Hematopoietic multipotent progenitor cell treated with erythropoietin and hydrocortisone succinate and interleukin-3 and kit ligand, for 4 days (in vitro differentiated cells): ENCODE measurements at regions not wholly inside any gene's neighbourhood (a gene's known extent, or its start where the extent isn't known, plus 50 kb on each side); places are given as distances from the start of the nearest gene placed in this dataset.

Experiments
- DNase-seq: peaks from one replicate; pipeline ENCODE4 v3.0.0-alpha.2; 2015

- DNase-seq, result no peak
Measured at GRCh38 chr1:90189889-90190288, 195.0 kb downstream of the ZNF326 start.

GRCh38 chr1:90187323-90187585, 192.3 kb downstream of the ZNF326 start:
- no peak for DNase-seq

- DNase-seq, result no peak
Measured at GRCh38 chr1:90186506-90187322, 191.8 kb downstream of the ZNF326 start.

GRCh38 chr1:90176530-90176929, 181.6 kb downstream of the ZNF326 start:
- DNase-seq, result peak; percentile 7

GRCh38 chr1:90175490-90176167, 180.7 kb downstream of the ZNF326 start:
- no peak for DNase-seq

- peak; percentile 10 for DNase-seq
Measured at GRCh38 chr1:90174246-90174645, 179.3 kb downstream of the ZNF326 start.

- DNase-seq, result no peak
Measured at GRCh38 chr1:90162216-90162615, 167.3 kb downstream of the ZNF326 start.

- no peak for DNase-seq
Measured at GRCh38 chr1:90161625-90162024, 166.7 kb downstream of the ZNF326 start.

GRCh38 chr1:90155721-90156487, 161.0 kb downstream of the ZNF326 start:
- no peak for DNase-seq

- no peak for DNase-seq
Measured at GRCh38 chr1:90154711-90155110, 159.8 kb downstream of the ZNF326 start.

- DNase-seq, result no peak
Measured at GRCh38 chr1:90149101-90149500, 154.2 kb downstream of the ZNF326 start.

- no peak for DNase-seq
Measured at GRCh38 chr1:90147093-90147492, 152.2 kb downstream of the ZNF326 start.

- DNase-seq, result no peak
Measured at GRCh38 chr1:90144820-90145219, 149.9 kb downstream of the ZNF326 start.

GRCh38 chr1:90143591-90143990, 148.7 kb downstream of the ZNF326 start:
- DNase-seq, result no peak

GRCh38 chr1:90142697-90143096, 147.8 kb downstream of the ZNF326 start:
- no peak for DNase-seq

GRCh38 chr1:90139837-90140236, 144.9 kb downstream of the ZNF326 start:
- no peak for DNase-seq

GRCh38 chr1:90135286-90135685, 140.4 kb downstream of the ZNF326 start:
- no peak for DNase-seq

- no peak for DNase-seq
Measured at GRCh38 chr1:90134175-90134955, 139.5 kb downstream of the ZNF326 start.

GRCh38 chr1:90133133-90133532, 138.2 kb downstream of the ZNF326 start:
- peak; percentile 82 for DNase-seq

GRCh38 chr1:90132306-90132705, 137.4 kb downstream of the ZNF326 start:
- no peak for DNase-seq

GRCh38 chr1:90127288-90127953, 132.5 kb downstream of the ZNF326 start:
- DNase-seq, result no peak

- no peak for DNase-seq
Measured at GRCh38 chr1:90126834-90127233, 131.9 kb downstream of the ZNF326 start.
